ENCODE measurements at regions not wholly inside any gene's neighbourhood (a gene's known extent, or its start where the extent isn't known, plus 50 kb on each side); places are given as distances from the start of the nearest gene placed in this dataset.

- Mint-ChIP-seq H3K4me3 (no peak overlapping the region), H3K27me3 (ENCODE audit: low read depth in 2 of 2) (no peaks in the 10 kb centered on the region), H3K9me3 (peaks cover 8 to 9% of the 10 kb centered on the region in 2 donors), H3K4me1 (no peaks in the 10 kb centered on the region), H3K27ac (no peak overlapping the region), H3K36me3 (no peaks in the 10 kb centered on the region)
- WGBS (ENCODE audit: insufficient coverage) = 78% methylated on average over 3 of the region's 3 CpGs
- DNase-seq (no peak), ATAC-seq (no peak)
- intact Hi-C loops (cut with micrococcal nuclease) = no loop called here
- H3K36me3 ChIP-seq (ENCODE audit: control insufficient read depth, insufficient read depth, low read length) = no peaks in the 10 kb centered on the region
- no peaks in the 10 kb centered on the region for H3K27me3 ChIP-seq (ENCODE audit: control insufficient read depth, insufficient read depth, low read length)
- no peaks in the 10 kb centered on the region for H3K4me1 ChIP-seq (ENCODE audit: control insufficient read depth, insufficient read depth, low read length)
- H3K27ac ChIP-seq (ENCODE audit: low read length) = no peak overlapping the region
- H3K4me3 ChIP-seq (ENCODE audit: low read length) = no peak overlapping the region
- TF ChIP-seq CTCF (IDR thresholded peaks at IDR 0.05) = no peak
- peaks cover 4% of the 10 kb centered on the region for H3K9me3 ChIP-seq (ENCODE audit: control insufficient read depth, insufficient read depth, low read length)
These were observed 269.1 kb downstream of the PCDH18 start for GRCh38 chr4:137263206-137263605.

DNA sequence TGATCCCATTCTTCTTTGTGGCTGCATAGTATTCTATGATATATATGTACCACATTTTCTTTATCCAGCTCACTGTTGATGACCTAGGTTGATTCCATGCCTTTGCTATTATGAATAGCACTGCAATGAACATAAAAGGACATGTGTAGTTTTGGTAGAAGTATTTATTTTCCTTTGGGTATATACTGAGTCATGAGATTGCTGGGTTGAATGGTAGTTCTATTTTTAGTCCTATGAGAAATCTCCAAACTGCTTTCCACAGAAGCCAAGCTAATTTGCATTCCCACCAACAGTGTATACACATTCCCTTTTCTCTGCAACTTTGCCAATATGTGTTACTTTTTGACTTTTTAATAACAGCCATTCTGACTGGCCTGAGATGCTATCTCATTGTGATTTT is 278.3 kb downstream of the PCDH18 start:
- no peaks in the 10 kb centered on the region for H3K4me1 ChIP-seq (ENCODE audit: control insufficient read depth, insufficient read depth, low read length)
- H3K4me1 Mint-ChIP-seq = no peaks in the 10 kb centered on the region
- H3K27me3 ChIP-seq (ENCODE audit: control insufficient read depth, insufficient read depth, low read length) = no peaks in the 10 kb centered on the region
- H3K9me3 ChIP-seq (ENCODE audit: control insufficient read depth, insufficient read depth, low read length) = no peaks in the 10 kb centered on the region
- ATAC-seq (no peak), DNase-seq (no peak)
- H3K9me3 Mint-ChIP-seq = peaks cover 5 to 10% of the 10 kb centered on the region in 2 donors
- no peaks in the 10 kb centered on the region for H3K27me3 Mint-ChIP-seq (ENCODE audit: low read depth in 2 of 2)
- no peak overlapping the region for H3K4me3 ChIP-seq (ENCODE audit: low read length)
- intact Hi-C loops (cut with micrococcal nuclease) = no loop called here
- H3K36me3 ChIP-seq (ENCODE audit: control insufficient read depth, insufficient read depth, low read length) = no peaks in the 10 kb centered on the region
- no peaks in the 10 kb centered on the region for H3K36me3 Mint-ChIP-seq
- H3K27ac Mint-ChIP-seq = no peak overlapping the region
- TF ChIP-seq CTCF (IDR thresholded peaks at IDR 0.05) = no peak
- no peak overlapping the region for H3K4me3 Mint-ChIP-seq
- H3K27ac ChIP-seq (ENCODE audit: low read length) = no peak overlapping the region

DNA sequence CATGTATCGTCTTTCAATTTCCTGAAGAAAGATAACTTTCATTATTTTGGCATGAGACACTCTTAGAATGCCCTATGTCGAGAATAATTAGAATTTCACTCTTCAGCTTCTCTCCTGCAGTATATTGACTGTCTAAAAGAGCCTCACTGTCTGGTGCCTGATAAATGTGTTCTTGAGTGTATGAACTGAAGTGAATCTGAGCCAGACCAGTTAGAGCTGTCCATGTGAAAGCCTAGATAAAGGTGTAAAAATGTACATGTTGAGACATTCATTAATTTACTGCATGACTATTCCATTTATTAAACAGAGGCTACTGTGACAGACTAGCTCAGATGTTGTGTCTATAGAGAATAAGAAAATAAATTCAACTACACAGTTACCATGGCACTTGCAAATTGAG is 283.2 kb downstream of the PCDH18 start:
- ATAC-seq (no peak), DNase-seq (no peak)
- H3K27ac Mint-ChIP-seq = no peak overlapping the region
- Histone ChIP-seq H3K27ac (ENCODE audit: low read length) (no peak overlapping the region), H3K27me3 (ENCODE audit: control insufficient read depth, insufficient read depth, low read length) (no peaks in the 10 kb centered on the region), H3K36me3 (ENCODE audit: control insufficient read depth, insufficient read depth, low read length) (no peaks in the 10 kb centered on the region), H3K4me1 (ENCODE audit: control insufficient read depth, insufficient read depth, low read length) (no peaks in the 10 kb centered on the region), H3K4me3 (ENCODE audit: low read length) (no peak overlapping the region), H3K9me3 (ENCODE audit: control insufficient read depth, insufficient read depth, low read length) (no peaks in the 10 kb centered on the region)
- no peaks in the 10 kb centered on the region for H3K36me3 Mint-ChIP-seq
- 65% methylated on average over 2 of the region's 2 CpGs for WGBS (ENCODE audit: insufficient coverage)
- no peak overlapping the region for H3K4me3 Mint-ChIP-seq
- no peak for TF ChIP-seq CTCF (IDR thresholded peaks at IDR 0.05)
- intact Hi-C loops (cut with micrococcal nuclease) = no loop called here
- no peaks in the 10 kb centered on the region for H3K4me1 Mint-ChIP-seq
- no peaks in the 10 kb centered on the region for H3K27me3 Mint-ChIP-seq (ENCODE audit: low read depth in 2 of 2)
- H3K9me3 Mint-ChIP-seq = peaks cover 8 to 16% of the 10 kb centered on the region in 2 donors

DNA sequence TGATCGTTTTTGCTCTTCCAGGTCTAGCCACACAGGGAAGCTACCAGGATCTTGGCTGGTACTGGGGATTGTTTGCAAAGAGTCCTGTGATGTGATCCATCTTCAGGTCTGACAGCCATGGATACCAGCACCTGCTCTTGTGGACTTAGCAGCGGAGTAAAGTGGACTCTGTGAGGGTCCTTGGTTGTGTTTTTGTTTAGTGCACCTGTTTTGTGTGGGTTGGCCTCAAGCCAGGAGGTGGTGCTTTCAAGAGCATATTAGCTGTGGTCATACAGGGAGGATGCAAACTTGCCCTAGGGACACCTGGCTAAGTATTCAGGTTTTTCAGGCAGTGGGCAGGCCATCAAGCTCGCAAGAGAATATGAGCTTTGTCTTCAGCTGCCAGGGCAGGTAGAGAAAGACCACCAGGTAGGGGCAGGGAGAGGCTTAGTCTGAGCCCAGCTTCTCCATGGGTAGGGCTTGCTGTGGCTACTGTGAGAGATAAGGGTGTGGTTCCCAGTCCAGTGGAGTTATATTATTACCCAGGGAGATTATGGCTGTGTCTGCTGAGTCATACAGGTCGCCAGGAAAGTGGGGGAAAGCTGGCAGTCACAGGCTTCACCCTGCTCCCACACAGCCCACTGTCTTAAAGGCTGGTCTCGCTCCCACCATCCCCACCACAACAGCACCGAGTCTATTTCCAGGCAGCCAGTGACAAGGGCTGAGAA is 293.7 kb downstream of the PCDH18 start:
- no peak overlapping the region for H3K4me3 ChIP-seq (ENCODE audit: low read length)
- TF ChIP-seq CTCF (IDR thresholded peaks at IDR 0.05) = no peak
- H3K9me3 ChIP-seq (ENCODE audit: control insufficient read depth, insufficient read depth, low read length) = peaks cover 10% of the 10 kb centered on the region
- Mint-ChIP-seq H3K27me3 (ENCODE audit: low read depth in 2 of 2) (no peaks in the 10 kb centered on the region), H3K36me3 (no peaks in the 10 kb centered on the region), H3K27ac (no peak overlapping the region), H3K4me1 (no peaks in the 10 kb centered on the region), H3K9me3 (peaks cover 14 to 22% of the 10 kb centered on the region in 2 donors), H3K4me3 (no peak overlapping the region)
- H3K36me3 ChIP-seq (ENCODE audit: control insufficient read depth, insufficient read depth, low read length) = no peaks in the 10 kb centered on the region
- DNase-seq (no peak), ATAC-seq (no peak)
- 62% methylated on average over 5 of the region's 6 CpGs for WGBS (ENCODE audit: insufficient coverage)
- H3K27ac ChIP-seq (ENCODE audit: low read length) = no peak overlapping the region
- no peaks in the 10 kb centered on the region for H3K27me3 ChIP-seq (ENCODE audit: control insufficient read depth, insufficient read depth, low read length)
- H3K4me1 ChIP-seq (ENCODE audit: control insufficient read depth, insufficient read depth, low read length) = no peaks in the 10 kb centered on the region
- intact Hi-C loops (cut with micrococcal nuclease) = no loop called here

All from natural killer cell (primary cell).